HTR-8/SVneo (cell line): ENCODE measurements at regions not wholly inside any gene's neighbourhood (a gene's known extent, or its start where the extent isn't known, plus 50 kb on each side); places are given as distances from the start of the nearest gene placed in this dataset.

Experiments used
- DNase-seq: peaks from one replicate; pipeline ENCODE4 v3.0.0; 2011; ENCODE audit warnings: low spot score, mixed read lengths; ENCODE audit not compliant: insufficient read length
- FAIRE-seq: peaks from 2 replicates; lab custom pipeline; 2011; peaks lifted over from hg19 to GRCh38; lab: Jason Lieb, UNC

- no peak for FAIRE-seq
- DNase-seq, result no peak
These were observed 50.2 kb upstream of the XPA start for GRCh38 chr9:97747201-97747965.

GRCh38 chr9:97748525-97748924 lies 51.4 kb upstream of the XPA start:
- FAIRE-seq (no peak), DNase-seq (no peak)

GRCh38 chr9:97749928-97750327 lies 52.8 kb upstream of the XPA start:
- FAIRE-seq (no peak), DNase-seq (no peak)

- FAIRE-seq, result no peak
- no peak for DNase-seq
These were observed 54.4 kb upstream of the XPA start for GRCh38 chr9:97751531-97751930.

GRCh38 chr9:97752274-97752673 lies 55.1 kb upstream of the XPA start:
- FAIRE-seq (no peak), DNase-seq (no peak)

GRCh38 chr9:97753364-97753763 lies 56.2 kb upstream of the XPA start:
- FAIRE-seq, result no peak
- DNase-seq, result no peak

- no peak for FAIRE-seq
These were observed 56.8 kb upstream of the XPA start for GRCh38 chr9:97753975-97754374.

GRCh38 chr9:97755618-97756267 lies 58.6 kb upstream of the XPA start:
- DNase-seq (no peak), FAIRE-seq (no peak)

More at GRCh38 chr9:97753975-97754374, 56.8 kb upstream of the XPA start:
- DNase-seq, result no peak

- no peak for FAIRE-seq
- no peak for DNase-seq
These were observed 59.9 kb upstream of the XPA start for GRCh38 chr9:97756991-97757390.

- FAIRE-seq (no peak), DNase-seq (no peak)
These were observed 61.3 kb upstream of the XPA start for GRCh38 chr9:97758334-97758916.

GRCh38 chr9:97759581-97760288 lies 62.6 kb upstream of the XPA start:
- FAIRE-seq, result no peak
- DNase-seq, result no peak

- FAIRE-seq, result no peak
- DNase-seq, result no peak
These were observed 64.0 kb upstream of the XPA start for GRCh38 chr9:97761056-97761598.

- no peak for DNase-seq
- FAIRE-seq, result no peak
These were observed 64.7 kb upstream of the XPA start for GRCh38 chr9:97761879-97762278.

GRCh38 chr9:97763874-97764273 lies 66.7 kb upstream of the XPA start:
- FAIRE-seq (no peak), DNase-seq (no peak)

GRCh38 chr9:97766092-97766491 lies 69.0 kb upstream of the XPA start:
- FAIRE-seq (peak; percentile 54), DNase-seq (no peak)

GRCh38 chr9:97766610-97767009 lies 69.5 kb upstream of the XPA start:
- DNase-seq, result no peak
- FAIRE-seq, result no peak

GRCh38 chr9:97767891-97768290 lies 70.8 kb upstream of the XPA start:
- FAIRE-seq (no peak), DNase-seq (no peak)

GRCh38 chr9:97768746-97769145 lies 71.6 kb upstream of the XPA start:
- FAIRE-seq (no peak), DNase-seq (no peak)

GRCh38 chr9:97769208-97769607 lies 72.1 kb upstream of the XPA start:
- DNase-seq (no peak), FAIRE-seq (no peak)

- no peak for FAIRE-seq
These were observed 73.8 kb upstream of the XPA start for GRCh38 chr9:97770808-97771372.

More at GRCh38 chr9:97770808-97771372, 73.8 kb upstream of the XPA start:
- DNase-seq, result no peak
